Mammary epithelial cell (primary cell): ENCODE measurements at regions not wholly inside any gene's neighbourhood (a gene's known extent, or its start where the extent isn't known, plus 50 kb on each side); places are given as distances from the start of the nearest gene placed in this dataset.

ENCODE experiments used
- EZH2 ChIP-seq: IDR thresholded peaks from 2 replicates; pipeline ENCODE4 v1.6.1; 2012; ENCODE audit warnings: low read length, inconsistent platforms, borderline replicate concordance
- TF ChIP-seq, protein P1 (sequence below), 2 donors: IDR thresholded peaks in 1 of 2; conservative IDR thresholded peaks in 1 of 2; 2 replicates each; pipeline ENCODE4 v1.5.1; 2011 to 2012; ENCODE audit warnings: inconsistent platforms in 2 of 2, low read length in 2 of 2, mild to moderate bottlenecking in 2 of 2, control low read depth in 1 of 2, low read depth in 1 of 2; ENCODE audit not compliant: insufficient read depth in 1 of 2; ENCODE audit errors: extremely low read depth in 1 of 2

DNA sequence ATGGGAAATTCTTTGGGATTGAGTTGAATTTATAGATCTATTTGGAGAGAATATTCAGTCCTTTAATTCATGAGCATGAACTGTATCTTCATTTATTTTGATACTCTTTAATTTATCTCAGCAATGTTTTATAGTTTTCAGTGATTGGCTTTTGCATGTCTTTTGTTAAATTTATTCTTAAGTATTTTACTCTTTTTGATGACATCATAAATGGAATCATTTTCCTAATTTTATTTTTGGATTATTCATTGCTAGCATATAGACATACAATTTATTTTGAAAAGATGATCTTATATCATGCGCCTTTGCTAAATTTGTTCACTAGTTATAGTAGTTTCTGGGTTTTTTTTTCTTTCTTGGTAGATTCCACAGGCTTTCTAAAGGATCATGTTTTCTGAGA lies 149.2 kb upstream of the ASIC2 start:
- TF ChIP-seq, protein P1, sequence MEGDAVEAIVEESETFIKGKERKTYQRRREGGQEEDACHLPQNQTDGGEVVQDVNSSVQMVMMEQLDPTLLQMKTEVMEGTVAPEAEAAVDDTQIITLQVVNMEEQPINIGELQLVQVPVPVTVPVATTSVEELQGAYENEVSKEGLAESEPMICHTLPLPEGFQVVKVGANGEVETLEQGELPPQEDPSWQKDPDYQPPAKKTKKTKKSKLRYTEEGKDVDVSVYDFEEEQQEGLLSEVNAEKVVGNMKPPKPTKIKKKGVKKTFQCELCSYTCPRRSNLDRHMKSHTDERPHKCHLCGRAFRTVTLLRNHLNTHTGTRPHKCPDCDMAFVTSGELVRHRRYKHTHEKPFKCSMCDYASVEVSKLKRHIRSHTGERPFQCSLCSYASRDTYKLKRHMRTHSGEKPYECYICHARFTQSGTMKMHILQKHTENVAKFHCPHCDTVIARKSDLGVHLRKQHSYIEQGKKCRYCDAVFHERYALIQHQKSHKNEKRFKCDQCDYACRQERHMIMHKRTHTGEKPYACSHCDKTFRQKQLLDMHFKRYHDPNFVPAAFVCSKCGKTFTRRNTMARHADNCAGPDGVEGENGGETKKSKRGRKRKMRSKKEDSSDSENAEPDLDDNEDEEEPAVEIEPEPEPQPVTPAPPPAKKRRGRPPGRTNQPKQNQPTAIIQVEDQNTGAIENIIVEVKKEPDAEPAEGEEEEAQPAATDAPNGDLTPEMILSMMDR (conservative IDR thresholded peaks at IDR 0.05 in 1 of 2, IDR thresholded peaks at IDR 0.05 in 1 of 2; ENCODE audit: extremely low read depth in 1 of 2, insufficient read depth in 1 of 2, low read depth in 1 of 2, low read length in 2 of 2), result no peak
- TF ChIP-seq EZH2, result no peak
